GM21390 (cell line): ENCODE measurements at regions not wholly inside any gene's neighbourhood (a gene's known extent, or its start where the extent isn't known, plus 50 kb on each side); places are given as distances from the start of the nearest gene placed in this dataset.
"Not testable (repeated sequence)": the region's sequence is repeated elsewhere in the genome, so short reads cannot be mapped to it uniquely, and the experiment has no call there.

Source experiments
- ATAC-seq: cut with Tn5 transposase; IDR thresholded peaks from one replicate; pipeline ENCODE4 v1.9.1; 2021; ENCODE audit not compliant: unreplicated experiment

GRCh38 chr16:63682844-63683243 lies 1439.0 kb downstream of the CDH11 start:
- ATAC-seq, result no peak

- ATAC-seq, result no peak
Observed at GRCh38 chr16:63672493-63672892, 1449.4 kb downstream of the CDH11 start.

GRCh38 chr16:63663155-63663554 lies 1458.7 kb downstream of the CDH11 start:
- no peak for ATAC-seq

GRCh38 chr16:63655846-63656245 lies 1466.0 kb downstream of the CDH11 start:
- no peak for ATAC-seq

GRCh38 chr16:63653044-63653839 lies 1468.6 kb downstream of the CDH11 start:
- ATAC-seq, result no peak

- no peak for ATAC-seq
Observed at GRCh38 chr16:63652091-63652490, 1469.8 kb downstream of the CDH11 start.

- ATAC-seq, result no peak
Observed at GRCh38 chr16:63650550-63650949, 1471.3 kb downstream of the CDH11 start.

GRCh38 chr16:63633706-63634445 lies 1488.0 kb downstream of the CDH11 start:
- not testable (repeated sequence) for ATAC-seq

GRCh38 chr16:63629272-63629671 lies 1492.6 kb downstream of the CDH11 start:
- no peak for ATAC-seq

- ATAC-seq, result no peak
Observed at GRCh38 chr16:63628812-63629211, 1493.1 kb downstream of the CDH11 start.

GRCh38 chr16:63625126-63625525 lies 1496.7 kb downstream of the CDH11 start:
- no peak for ATAC-seq

GRCh38 chr16:63623551-63624039 lies 1498.3 kb downstream of the CDH11 start:
- no peak for ATAC-seq

- ATAC-seq, result no peak
Observed at GRCh38 chr16:63618896-63619485, 1502.9 kb downstream of the CDH11 start.

GRCh38 chr16:63617990-63618763 lies 1503.7 kb downstream of the CDH11 start:
- no peak for ATAC-seq

GRCh38 chr16:63617047-63617989 lies 1504.5 kb downstream of the CDH11 start:
- no peak for ATAC-seq

- ATAC-seq, result no peak
Observed at GRCh38 chr16:63614429-63614828, 1507.4 kb downstream of the CDH11 start.

GRCh38 chr16:63613701-63614100 lies 1508.2 kb downstream of the CDH11 start:
- no peak for ATAC-seq

- ATAC-seq, result no peak
Observed at GRCh38 chr16:63612462-63613227, 1509.2 kb downstream of the CDH11 start.

GRCh38 chr16:63606778-63607177 lies 1515.1 kb downstream of the CDH11 start:
- ATAC-seq, result no peak
